Kidney (tissue), 13 donors: ENCODE measurements at regions not wholly inside any gene's neighbourhood (a gene's known extent, or its start where the extent isn't known, plus 50 kb on each side); places are given as distances from the start of the nearest gene placed in this dataset.
A peak's percentile ranks its signal among the peaks of the same experiment; 100 is the strongest.

Experiments used
- DNase-seq, 5 donors: peaks; one replicate each; pipeline ENCODE4 v3.0.0-alpha.2; 2013 to 2020
- FAIRE-seq: peaks from 2 replicates; lab custom pipeline; 2012; peaks lifted over from hg19 to GRCh38; lab: Jason Lieb, UNC
- H3K27ac ChIP-seq, 2 donors: one replicate each; pipeline ENCODE4 v1.7.0; 2013; ENCODE audit warnings: low read depth in 2 of 2, low read length in 2 of 2, inconsistent platforms in 1 of 2
- H3K27me3 ChIP-seq: one replicate; pipeline ENCODE4 v1.7.1; 2013; ENCODE audit warnings: low read length, inconsistent platforms; ENCODE audit not compliant: control insufficient read depth, insufficient read depth
- H3K36me3 ChIP-seq, 3 donors: one replicate each; pipeline versions ENCODE4 v1.7.0 to v1.7.1; 2013; ENCODE audit warnings: low read length in 3 of 3, control low read depth in 1 of 3, inconsistent platforms in 1 of 3; ENCODE audit not compliant: insufficient read depth in 3 of 3, control insufficient read depth in 2 of 3
- H3K4me1 ChIP-seq, 3 donors: one replicate each; pipeline versions ENCODE4 v1.7.0 to v1.7.1; 2013; ENCODE audit warnings: low read length in 3 of 3, inconsistent platforms in 1 of 3, low read depth in 1 of 3; ENCODE audit not compliant: control insufficient read depth in 2 of 3, insufficient read depth in 2 of 3
- H3K4me3 ChIP-seq, 3 donors: one replicate each; pipeline versions ENCODE4 v1.7.0 to v1.8.1; 2013; ENCODE audit warnings: low read length in 3 of 3, control low read depth in 1 of 3, inconsistent platforms in 1 of 3
- H3K9ac ChIP-seq, 3 donors: one replicate each; pipeline versions ENCODE4 v1.7.0 to v1.7.1; 2013; ENCODE audit warnings: low read length in 3 of 3, control low read depth in 1 of 3, inconsistent platforms in 1 of 3
- H3K9me3 ChIP-seq, 3 donors: one replicate each; pipeline versions ENCODE4 v1.7.0 to v1.7.1; 2013; ENCODE audit warnings: low read length in 3 of 3, control low read depth in 1 of 3, inconsistent platforms in 1 of 3; ENCODE audit not compliant: control insufficient read depth in 2 of 3, insufficient read depth in 1 of 3
- intact Hi-C: fragments of 100-400 bp; cut with DNase I; formaldehyde crosslinking; loops from one replicate; pipeline ENCODE4 v1.11.1; 2022
- TF ChIP-seq, protein P1 (sequence below): IDR thresholded peaks from 3 replicates; pipeline ENCODE4 v1.5.1; 2012; ENCODE audit warnings: mild to moderate bottlenecking, moderate library complexity, borderline replicate concordance; ENCODE audit not compliant: insufficient read depth; ENCODE audit errors: extremely low read depth
- donor health status: control.
- donor health status: control.
- donor health status: control.
- donor health status: control.
- donor health status: control.
- donor health status: DM: yes; HTN: yes; CAD: no.
- donor health status: Normal renal cell carcinoma (clear cell type).

DNA sequence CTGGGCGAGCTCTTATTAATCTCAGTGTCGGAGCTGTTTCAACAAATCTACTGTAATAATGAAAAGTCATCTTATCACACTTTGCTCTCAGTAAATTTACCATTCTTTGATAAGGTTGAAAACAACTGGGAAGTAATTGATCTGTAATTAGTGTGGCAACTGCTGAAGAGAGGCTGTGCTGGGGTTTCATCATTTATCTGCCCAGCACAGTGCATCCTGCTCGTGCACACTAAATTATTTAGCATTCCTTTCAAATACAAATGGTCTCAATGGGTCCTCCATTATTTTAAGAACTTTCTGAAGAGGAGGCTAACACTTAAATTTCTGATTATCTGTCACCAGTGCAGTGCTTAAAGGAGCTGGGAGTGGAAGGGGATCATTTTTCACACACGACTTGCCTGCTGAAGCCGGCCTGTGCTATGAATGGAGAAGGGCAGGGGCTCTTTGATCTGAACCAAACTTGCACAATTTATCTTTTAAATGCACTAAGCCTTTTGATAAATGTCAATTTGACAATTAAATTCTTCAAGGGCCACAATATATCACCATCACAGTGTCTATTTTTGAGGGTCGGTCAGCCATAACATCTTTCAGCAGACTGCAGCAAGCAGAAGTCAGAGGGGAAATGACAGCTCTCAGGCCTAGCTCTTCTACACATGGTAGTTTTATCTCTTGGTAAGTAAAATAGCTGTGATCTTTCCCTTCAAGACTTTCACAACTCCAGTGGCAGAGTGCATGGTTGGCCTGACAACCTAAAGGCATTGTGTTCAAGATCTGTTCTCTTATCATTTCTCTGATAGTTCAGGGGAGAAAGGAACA lies 106.4 kb upstream of the EFNA5 start:
- peak in 2 of 5 donors; percentile 31 to 39 for DNase-seq
- Histone ChIP-seq H3K36me3 (no peaks in the 10 kb centered on the region), H3K27me3 (no peaks in the 10 kb centered on the region), H3K9me3 (peaks cover 0 to 6% (median 0%) of the 10 kb centered on the region in 3 donors), H3K9ac (no peak overlapping the region), H3K27ac (no peak overlapping the region), H3K4me1 (no peaks in the 10 kb centered on the region), H3K4me3 (no peak overlapping the region)
- TF ChIP-seq, protein P1, sequence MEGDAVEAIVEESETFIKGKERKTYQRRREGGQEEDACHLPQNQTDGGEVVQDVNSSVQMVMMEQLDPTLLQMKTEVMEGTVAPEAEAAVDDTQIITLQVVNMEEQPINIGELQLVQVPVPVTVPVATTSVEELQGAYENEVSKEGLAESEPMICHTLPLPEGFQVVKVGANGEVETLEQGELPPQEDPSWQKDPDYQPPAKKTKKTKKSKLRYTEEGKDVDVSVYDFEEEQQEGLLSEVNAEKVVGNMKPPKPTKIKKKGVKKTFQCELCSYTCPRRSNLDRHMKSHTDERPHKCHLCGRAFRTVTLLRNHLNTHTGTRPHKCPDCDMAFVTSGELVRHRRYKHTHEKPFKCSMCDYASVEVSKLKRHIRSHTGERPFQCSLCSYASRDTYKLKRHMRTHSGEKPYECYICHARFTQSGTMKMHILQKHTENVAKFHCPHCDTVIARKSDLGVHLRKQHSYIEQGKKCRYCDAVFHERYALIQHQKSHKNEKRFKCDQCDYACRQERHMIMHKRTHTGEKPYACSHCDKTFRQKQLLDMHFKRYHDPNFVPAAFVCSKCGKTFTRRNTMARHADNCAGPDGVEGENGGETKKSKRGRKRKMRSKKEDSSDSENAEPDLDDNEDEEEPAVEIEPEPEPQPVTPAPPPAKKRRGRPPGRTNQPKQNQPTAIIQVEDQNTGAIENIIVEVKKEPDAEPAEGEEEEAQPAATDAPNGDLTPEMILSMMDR: no peak
- FAIRE-seq: no peak
- intact Hi-C loops: no loop called here

DNA sequence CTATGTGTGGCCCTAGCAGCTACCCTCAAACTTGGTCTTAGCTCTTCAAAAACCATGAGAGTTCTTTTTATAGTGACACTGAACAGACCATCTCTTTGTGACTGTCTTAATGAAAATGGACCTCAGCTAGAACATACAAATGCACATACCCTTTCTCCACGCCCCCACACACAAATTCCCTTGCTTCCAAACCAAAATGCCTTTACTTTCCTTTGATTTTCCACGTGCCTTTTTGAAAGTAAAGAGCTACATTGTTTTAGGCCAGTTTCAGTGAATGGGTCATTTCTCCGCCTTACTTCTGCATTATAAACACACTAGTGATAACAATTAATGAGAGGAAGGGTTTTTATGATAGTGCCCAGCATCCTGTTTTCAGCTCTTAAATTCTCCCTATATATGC lies 105.8 kb upstream of the EFNA5 start:
- H3K9ac ChIP-seq: no peak overlapping the region
- H3K27me3 ChIP-seq: no peaks in the 10 kb centered on the region
- peaks cover 0 to 6% (median 0%) of the 10 kb centered on the region in 3 donors for H3K9me3 ChIP-seq
- intact Hi-C loops: no loop called here
- DNase-seq: peak in 1 of 5 donors; percentile 43
- FAIRE-seq: no peak
- no peak overlapping the region for H3K27ac ChIP-seq
- no peak overlapping the region for H3K4me3 ChIP-seq
- H3K36me3 ChIP-seq: no peaks in the 10 kb centered on the region
- H3K4me1 ChIP-seq: no peaks in the 10 kb centered on the region
- TF ChIP-seq, protein P1: no peak

DNA sequence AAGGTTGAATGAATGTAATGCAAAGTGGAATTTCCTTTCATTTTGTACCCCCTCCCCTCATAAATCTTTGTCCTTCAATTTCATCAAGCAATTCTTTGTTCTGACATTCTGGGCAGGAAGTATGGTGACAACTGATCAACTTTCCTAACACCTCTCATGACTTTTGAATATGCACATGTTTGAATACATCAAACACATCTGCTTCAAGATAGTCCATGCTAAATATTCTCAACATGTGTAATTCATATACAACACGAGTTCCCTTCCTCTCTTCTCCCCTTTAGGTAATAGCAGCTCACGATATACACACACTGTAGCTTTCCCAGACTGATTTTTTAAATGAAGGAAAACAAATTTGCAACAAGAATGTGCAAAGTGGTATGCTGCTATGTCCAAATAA lies 103.6 kb upstream of the EFNA5 start:
- no peak overlapping the region for H3K4me3 ChIP-seq
- no peak overlapping the region for H3K27ac ChIP-seq
- intact Hi-C loops: no loop called here
- H3K9ac ChIP-seq: no peak overlapping the region
- no peak for FAIRE-seq
- H3K27me3 ChIP-seq: no peaks in the 10 kb centered on the region
- H3K36me3 ChIP-seq: no peaks in the 10 kb centered on the region
- DNase-seq: no peak
- TF ChIP-seq, protein P1: no peak
- no peaks in the 10 kb centered on the region for H3K4me1 ChIP-seq
- no peaks in the 10 kb centered on the region for H3K9me3 ChIP-seq
